Suprapubic skin (tissue), 3 donors: ENCODE measurements at regions not wholly inside any gene's neighbourhood (a gene's known extent, or its start where the extent isn't known, plus 50 kb on each side); places are given as distances from the start of the nearest gene placed in this dataset.

Experiments used
- POLR2A ChIP-seq, 2 donors: fragments of 450-650 bp; IDR thresholded peaks; one replicate each; pipeline ENCODE4 v1.6.1; 2017; ENCODE audit warnings: antibody characterized with exemption in 2 of 2, mild to moderate bottlenecking in 2 of 2, moderate library complexity in 2 of 2
- TF ChIP-seq, protein P1 (sequence below), 2 donors: fragments of 200-600 bp in 1 of 2; fragments of 450-650 bp in 1 of 2; sonication (generic) in 1 of 2; IDR thresholded peaks; one replicate each; pipeline ENCODE4 v1.5.1; 2016 to 2019; ENCODE audit warnings: antibody characterized with exemption in 2 of 2, mild to moderate bottlenecking in 1 of 2, moderate library complexity in 1 of 2

- TF ChIP-seq, protein P1, sequence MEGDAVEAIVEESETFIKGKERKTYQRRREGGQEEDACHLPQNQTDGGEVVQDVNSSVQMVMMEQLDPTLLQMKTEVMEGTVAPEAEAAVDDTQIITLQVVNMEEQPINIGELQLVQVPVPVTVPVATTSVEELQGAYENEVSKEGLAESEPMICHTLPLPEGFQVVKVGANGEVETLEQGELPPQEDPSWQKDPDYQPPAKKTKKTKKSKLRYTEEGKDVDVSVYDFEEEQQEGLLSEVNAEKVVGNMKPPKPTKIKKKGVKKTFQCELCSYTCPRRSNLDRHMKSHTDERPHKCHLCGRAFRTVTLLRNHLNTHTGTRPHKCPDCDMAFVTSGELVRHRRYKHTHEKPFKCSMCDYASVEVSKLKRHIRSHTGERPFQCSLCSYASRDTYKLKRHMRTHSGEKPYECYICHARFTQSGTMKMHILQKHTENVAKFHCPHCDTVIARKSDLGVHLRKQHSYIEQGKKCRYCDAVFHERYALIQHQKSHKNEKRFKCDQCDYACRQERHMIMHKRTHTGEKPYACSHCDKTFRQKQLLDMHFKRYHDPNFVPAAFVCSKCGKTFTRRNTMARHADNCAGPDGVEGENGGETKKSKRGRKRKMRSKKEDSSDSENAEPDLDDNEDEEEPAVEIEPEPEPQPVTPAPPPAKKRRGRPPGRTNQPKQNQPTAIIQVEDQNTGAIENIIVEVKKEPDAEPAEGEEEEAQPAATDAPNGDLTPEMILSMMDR (IDR thresholded peaks at IDR 0.05), result no peak
- TF ChIP-seq POLR2A (IDR thresholded peaks at IDR 0.05), result no peak
These were observed 100.5 kb downstream of the LRRC74A start for GRCh38 chr14:76926521-76927251.
